ENCODE measurements at regions not wholly inside any gene's neighbourhood (a gene's known extent, or its start where the extent isn't known, plus 50 kb on each side); places are given as distances from the start of the nearest gene placed in this dataset.

GRCh38 chr5:135145985-135146384, 112.0 kb upstream of the PITX1 start:
- TF ChIP-seq CTCF (IDR thresholded peaks at IDR 0.05 in 4 of 5, conservative IDR thresholded peaks at IDR 0.05 in 1 of 5): no peak
- TF ChIP-seq POLR2A (IDR thresholded peaks at IDR 0.05): no peak
